GM12878 (cell line): ENCODE measurements at regions not wholly inside any gene's neighbourhood (a gene's known extent, or its start where the extent isn't known, plus 50 kb on each side); places are given as distances from the start of the nearest gene placed in this dataset.

Source experiments
- EGR1 ChIP-seq, 2 experiments: IDR thresholded peaks; 1 replicate in 1 of 2; 2 replicates in 1 of 2; pipeline ENCODE4 v1.6.1; 2011 to 2012; ENCODE audit warnings: low read depth in 2 of 2, low read length in 2 of 2, borderline replicate concordance in 1 of 2, mild to moderate bottlenecking in 1 of 2, moderate library complexity in 1 of 2
- FOS ChIP-seq: IDR thresholded peaks from 3 replicates; pipeline ENCODE4 v1.6.1; 2011; ENCODE audit warnings: borderline replicate concordance; ENCODE audit not compliant: insufficient read length; ENCODE audit errors: extremely low read depth
- POLR2A ChIP-seq: IDR thresholded peaks from 2 replicates; pipeline ENCODE4 v1.6.1; 2011; ENCODE audit warnings: low read depth, mild to moderate bottlenecking, low read length
- POLR2AphosphoS5 ChIP-seq: IDR thresholded peaks from 2 replicates; pipeline ENCODE4 v1.6.1; 2011; ENCODE audit warnings: mild to moderate bottlenecking, low read length, inconsistent platforms
- SMAD1 ChIP-seq: fragments of 450-650 bp; IDR thresholded peaks from 2 replicates; pipeline ENCODE4 v1.6.1; 2018; ENCODE audit warnings: mild to moderate bottlenecking, low read depth; ENCODE audit not compliant: partially characterized antibody
- TF ChIP-seq, protein P1 (sequence below), 3 experiments: IDR thresholded peaks in 2 of 3; conservative IDR thresholded peaks in 1 of 3; 2 replicates each; pipeline ENCODE4 v1.5.1; 2011; ENCODE audit warnings: low read depth in 3 of 3, low read length in 3 of 3, mild to moderate bottlenecking in 3 of 3, control low read depth in 2 of 3, moderate library complexity in 2 of 3, inconsistent platforms in 1 of 3, mixed read lengths in 1 of 3; ENCODE audit not compliant: control insufficient read depth in 2 of 3, insufficient read depth in 1 of 3; ENCODE audit errors: extremely low read depth in 1 of 3

DNA sequence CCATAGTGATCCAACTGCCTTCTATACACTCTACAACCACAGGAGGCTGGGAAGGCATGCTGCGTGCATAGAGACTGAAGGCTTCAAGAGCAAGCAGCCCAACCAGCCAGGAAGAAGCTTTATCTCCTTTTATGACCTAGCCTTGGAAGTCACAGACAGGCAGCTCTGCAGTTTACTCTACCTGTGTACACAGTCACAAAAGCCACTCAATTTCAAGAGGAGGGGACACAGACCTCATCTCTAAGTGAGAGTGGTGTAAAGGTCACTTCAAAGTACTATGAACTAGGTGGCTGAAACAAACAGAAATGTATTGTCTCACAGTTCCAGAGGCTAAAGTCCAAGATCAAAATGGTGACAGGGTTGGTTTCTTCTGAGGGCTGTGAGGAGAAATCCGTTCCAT is 69.6 kb upstream of the GJB5 start:
- TF ChIP-seq POLR2AphosphoS5 (no peak), FOS (no peak), SMAD1 (no peak), POLR2A (no peak), EGR1 (IDR thresholded peaks at IDR 0.05; ENCODE audit: borderline replicate concordance in 1 of 2, low read depth in 2 of 2, low read length in 2 of 2) (no peak)
- TF ChIP-seq, protein P1, sequence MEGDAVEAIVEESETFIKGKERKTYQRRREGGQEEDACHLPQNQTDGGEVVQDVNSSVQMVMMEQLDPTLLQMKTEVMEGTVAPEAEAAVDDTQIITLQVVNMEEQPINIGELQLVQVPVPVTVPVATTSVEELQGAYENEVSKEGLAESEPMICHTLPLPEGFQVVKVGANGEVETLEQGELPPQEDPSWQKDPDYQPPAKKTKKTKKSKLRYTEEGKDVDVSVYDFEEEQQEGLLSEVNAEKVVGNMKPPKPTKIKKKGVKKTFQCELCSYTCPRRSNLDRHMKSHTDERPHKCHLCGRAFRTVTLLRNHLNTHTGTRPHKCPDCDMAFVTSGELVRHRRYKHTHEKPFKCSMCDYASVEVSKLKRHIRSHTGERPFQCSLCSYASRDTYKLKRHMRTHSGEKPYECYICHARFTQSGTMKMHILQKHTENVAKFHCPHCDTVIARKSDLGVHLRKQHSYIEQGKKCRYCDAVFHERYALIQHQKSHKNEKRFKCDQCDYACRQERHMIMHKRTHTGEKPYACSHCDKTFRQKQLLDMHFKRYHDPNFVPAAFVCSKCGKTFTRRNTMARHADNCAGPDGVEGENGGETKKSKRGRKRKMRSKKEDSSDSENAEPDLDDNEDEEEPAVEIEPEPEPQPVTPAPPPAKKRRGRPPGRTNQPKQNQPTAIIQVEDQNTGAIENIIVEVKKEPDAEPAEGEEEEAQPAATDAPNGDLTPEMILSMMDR (IDR thresholded peaks at IDR 0.05 in 2 of 3, conservative IDR thresholded peaks at IDR 0.05 in 1 of 3; ENCODE audit: control insufficient read depth in 2 of 3, extremely low read depth in 1 of 3, insufficient read depth in 1 of 3, low read depth in 3 of 3, low read length in 3 of 3), result no peak
